Ramos (cell line): ENCODE measurements at regions not wholly inside any gene's neighbourhood (a gene's known extent, or its start where the extent isn't known, plus 50 kb on each side); places are given as distances from the start of the nearest gene placed in this dataset.
"Not testable (repeated sequence)": the region's sequence is repeated elsewhere in the genome, so short reads cannot be mapped to it uniquely, and the experiment has no call there.

Experiments
- in situ Hi-C: fragments of 300-500 bp; cut with MboI; formaldehyde crosslinking; loops from one replicate; pipeline ENCODE4 v1.14.3; 2022; ENCODE audit warnings: low sequenced_read_pairs; ENCODE audit not compliant: unreplicated experiment

- in situ Hi-C loops: no loop called here
These were observed 201.1 kb upstream of the GLRA1 start for GRCh38 chr5:152125661-152126205.

GRCh38 chr5:152124409-152125041, 199.9 kb upstream of the GLRA1 start:
- in situ Hi-C loops: no loop called here

GRCh38 chr5:152118676-152119470, 194.2 kb upstream of the GLRA1 start:
- in situ Hi-C loops: no loop called here

- in situ Hi-C loops: no loop called here
These were observed 192.3 kb upstream of the GLRA1 start for GRCh38 chr5:152116934-152117333.

GRCh38 chr5:152113401-152113800, 188.8 kb upstream of the GLRA1 start:
- in situ Hi-C loops: no loop called here

GRCh38 chr5:152107220-152107619, 182.6 kb upstream of the GLRA1 start:
- in situ Hi-C loops: no loop called here

- in situ Hi-C loops: no loop called here
These were observed 181.9 kb upstream of the GLRA1 start for GRCh38 chr5:152106571-152106970.

- in situ Hi-C loops: no loop called here
These were observed 180.4 kb upstream of the GLRA1 start for GRCh38 chr5:152105085-152105484.

GRCh38 chr5:152104211-152104610, 179.6 kb upstream of the GLRA1 start:
- in situ Hi-C loops: no loop called here

GRCh38 chr5:152102908-152103307, 178.3 kb upstream of the GLRA1 start:
- in situ Hi-C loops: not testable (repeated sequence)

GRCh38 chr5:152102057-152102456, 177.4 kb upstream of the GLRA1 start:
- in situ Hi-C loops: no loop called here

- in situ Hi-C loops: no loop called here
These were observed 175.8 kb upstream of the GLRA1 start for GRCh38 chr5:152100462-152100861.

GRCh38 chr5:152097128-152097527, 172.5 kb upstream of the GLRA1 start:
- in situ Hi-C loops: no loop called here

- in situ Hi-C loops: no loop called here
These were observed 170.1 kb upstream of the GLRA1 start for GRCh38 chr5:152094716-152095115.

GRCh38 chr5:152094060-152094459, 169.4 kb upstream of the GLRA1 start:
- in situ Hi-C loops: no loop called here

- in situ Hi-C loops: no loop called here
These were observed 167.9 kb upstream of the GLRA1 start for GRCh38 chr5:152092580-152092979.

- in situ Hi-C loops: no loop called here
These were observed 165.0 kb upstream of the GLRA1 start for GRCh38 chr5:152089644-152090043.

- in situ Hi-C loops: no loop called here
These were observed 162.0 kb upstream of the GLRA1 start for GRCh38 chr5:152086668-152087067.

- in situ Hi-C loops: no loop called here
These were observed 159.8 kb upstream of the GLRA1 start for GRCh38 chr5:152084476-152084875.

GRCh38 chr5:152083231-152083630, 158.6 kb upstream of the GLRA1 start:
- in situ Hi-C loops: no loop called here

GRCh38 chr5:152072091-152072490, 147.4 kb upstream of the GLRA1 start:
- in situ Hi-C loops: no loop called here

GRCh38 chr5:152070591-152070990, 145.9 kb upstream of the GLRA1 start:
- in situ Hi-C loops: no loop called here
